Renal pelvis (tissue), 1 donor: ENCODE measurements at regions not wholly inside any gene's neighbourhood (a gene's known extent, or its start where the extent isn't known, plus 50 kb on each side); places are given as distances from the start of the nearest gene placed in this dataset.

Experiments
- DNase-seq: peaks from one replicate; pipeline ENCODE4 v3.0.0-alpha.2; 2013

DNA sequence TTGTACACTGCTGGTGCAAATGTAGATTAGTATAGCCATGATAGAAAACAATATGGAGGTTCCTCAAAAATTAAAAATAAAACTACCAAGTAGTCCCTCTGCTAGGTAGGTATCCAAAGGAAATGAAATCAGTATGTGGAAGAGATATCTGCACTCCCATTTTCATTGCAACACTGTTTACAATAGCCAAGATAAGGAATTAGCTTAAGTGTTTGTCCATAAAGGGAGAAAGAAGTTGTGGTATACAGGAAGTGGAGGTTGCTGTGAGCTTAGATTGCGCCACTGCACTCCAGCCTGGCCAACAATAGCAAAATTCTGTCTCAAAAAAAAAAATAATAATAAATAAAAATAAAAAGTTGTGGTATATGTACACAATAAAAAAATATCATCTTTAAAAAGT lies 325.0 kb upstream of the EMCN start:
- no peak for DNase-seq

DNA sequence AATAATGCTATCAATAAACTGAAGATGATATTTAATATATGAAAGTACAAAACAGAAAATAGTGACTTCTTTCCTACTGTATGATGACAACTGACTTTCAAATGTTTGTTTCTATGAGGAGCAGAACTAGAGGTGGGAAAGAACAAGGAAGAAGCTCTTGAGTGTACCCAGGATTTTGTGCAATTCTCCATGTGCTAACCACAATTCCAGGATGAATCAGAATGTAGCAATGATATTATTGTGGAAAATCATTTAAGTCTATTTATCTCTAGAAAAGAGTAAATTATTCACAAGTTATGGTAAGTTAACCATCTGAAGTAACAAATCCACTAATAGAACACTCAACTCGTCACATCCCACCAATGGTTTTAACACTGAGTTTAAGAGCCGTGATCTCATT lies 324.1 kb upstream of the EMCN start:
- no peak for DNase-seq

DNA sequence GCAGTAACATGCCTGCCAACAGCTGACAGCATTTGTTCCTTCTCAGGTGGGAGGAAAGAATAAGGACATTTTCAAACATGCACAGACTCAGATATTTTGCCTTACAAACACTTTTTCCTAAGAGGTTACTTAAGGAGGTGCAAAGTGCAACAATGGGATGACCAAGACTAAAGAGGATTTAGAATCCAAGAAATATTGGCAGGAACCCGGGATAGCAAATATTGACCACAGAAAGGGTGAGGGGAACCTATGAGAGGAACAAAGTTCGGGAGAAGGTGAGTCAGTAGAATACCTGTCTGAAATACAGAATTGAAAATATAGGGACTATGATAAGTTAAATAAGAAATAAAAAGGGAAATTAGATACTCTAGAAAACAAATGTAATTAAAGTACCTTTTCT lies 321.9 kb upstream of the EMCN start:
- DNase-seq, result no peak

DNA sequence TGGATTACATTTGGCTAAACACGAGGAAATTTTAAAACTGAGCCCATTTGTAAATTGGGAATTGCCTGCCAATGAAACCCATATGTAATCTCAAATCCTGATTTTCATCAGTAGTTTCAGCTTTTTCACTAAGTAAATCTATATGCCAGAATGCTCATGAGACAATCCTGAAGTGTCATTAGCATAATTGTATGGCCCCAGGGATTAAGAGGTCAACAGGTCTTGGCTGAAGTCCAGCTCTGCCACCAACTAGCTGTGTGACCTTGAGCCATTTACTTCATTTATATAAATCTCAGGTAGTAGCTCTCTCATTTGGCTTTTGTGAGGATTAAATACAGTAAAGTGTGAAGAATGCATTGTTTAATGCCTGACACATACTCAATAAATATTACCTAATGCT lies 320.5 kb upstream of the EMCN start:
- no peak for DNase-seq

DNA sequence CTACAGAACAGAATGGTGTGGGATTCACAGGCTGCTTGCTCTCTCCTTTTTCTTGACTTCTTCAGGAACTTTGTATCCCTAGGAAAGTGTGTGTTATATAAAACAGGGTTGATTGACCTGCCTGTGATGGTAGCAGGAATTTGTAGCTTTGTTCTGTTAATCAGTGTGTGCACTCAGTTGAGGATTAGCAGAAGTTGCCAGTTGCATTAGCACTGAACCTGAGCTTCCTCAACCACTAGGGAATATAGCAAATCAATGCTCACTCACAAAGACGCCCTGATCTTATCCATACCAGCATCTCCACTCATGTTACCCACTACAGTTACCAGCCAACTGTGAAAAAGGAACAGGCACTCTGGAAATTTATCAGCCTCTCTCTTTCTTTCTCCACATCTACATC lies 319.1 kb upstream of the EMCN start:
- DNase-seq, result no peak

DNA sequence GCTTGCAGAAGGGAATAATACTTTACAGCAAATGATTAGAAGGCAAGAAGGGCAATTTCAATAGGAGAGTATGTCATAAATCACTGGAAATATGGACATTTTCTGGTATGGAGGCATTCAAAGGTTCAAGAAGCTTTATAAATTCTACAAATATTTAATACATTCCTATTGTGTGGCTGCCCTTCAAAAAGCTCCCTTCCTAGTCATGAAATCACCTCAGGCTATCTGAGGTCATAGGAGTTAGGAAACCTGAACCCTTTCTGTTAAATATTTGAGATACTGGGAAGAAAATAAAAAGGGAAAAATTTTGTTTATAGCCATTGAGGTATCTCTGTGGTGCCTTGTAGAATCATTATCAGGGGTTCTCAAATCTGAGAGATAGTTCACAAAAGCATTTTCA lies 316.8 kb upstream of the EMCN start:
- DNase-seq, result no peak

DNA sequence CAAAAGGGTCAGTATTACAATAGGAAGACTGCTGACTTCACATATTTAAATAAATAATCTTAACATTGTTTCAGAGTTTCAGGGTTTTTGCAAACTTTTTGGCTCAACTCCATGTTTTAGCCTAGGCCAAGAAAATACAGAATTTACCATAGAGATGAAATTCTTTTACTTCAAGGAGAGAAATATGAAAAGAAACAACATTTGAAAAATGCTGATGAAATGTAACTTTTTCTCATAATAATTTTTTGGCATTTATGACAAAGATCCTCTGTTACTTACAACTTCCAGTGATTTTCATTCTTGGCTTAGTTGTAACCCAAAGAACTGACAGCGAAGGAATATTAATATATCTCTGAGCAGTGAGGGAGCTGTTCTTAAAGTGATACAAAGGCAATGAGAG lies 316.1 kb upstream of the EMCN start:
- DNase-seq, result no peak

DNA sequence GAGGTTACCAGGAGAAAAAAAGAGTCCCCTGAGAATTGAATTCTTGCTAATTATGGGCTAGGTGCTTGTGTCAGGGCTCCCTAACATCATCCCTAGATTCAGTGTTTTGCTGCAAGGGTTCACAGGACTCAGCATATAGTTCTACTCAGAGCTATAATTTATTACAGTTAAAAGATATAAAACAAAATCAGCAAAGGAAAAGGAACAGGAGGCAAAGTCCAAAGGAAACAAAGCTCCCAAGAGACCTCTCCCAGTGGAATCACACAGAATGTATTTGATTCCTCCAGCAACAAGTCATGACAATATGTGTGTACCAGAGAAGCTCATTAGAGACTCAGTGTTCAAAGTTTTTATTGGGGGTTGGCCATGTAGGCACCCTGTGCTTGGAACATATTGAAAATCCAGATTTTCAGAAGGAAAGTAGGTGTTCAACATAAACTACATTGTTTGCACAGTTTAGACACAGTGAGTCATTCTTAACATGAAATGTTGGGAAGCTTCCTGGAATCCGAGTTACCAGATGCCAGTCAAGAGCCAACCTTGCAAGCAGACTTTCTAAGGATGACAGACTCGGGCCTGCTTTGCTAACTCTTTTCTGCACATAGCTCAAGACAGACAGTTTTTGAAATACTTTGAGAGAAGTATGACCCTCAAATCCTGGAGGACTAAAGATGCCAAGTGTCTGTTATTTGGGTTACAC lies 311.3 kb upstream of the EMCN start:
- no peak for DNase-seq

DNA sequence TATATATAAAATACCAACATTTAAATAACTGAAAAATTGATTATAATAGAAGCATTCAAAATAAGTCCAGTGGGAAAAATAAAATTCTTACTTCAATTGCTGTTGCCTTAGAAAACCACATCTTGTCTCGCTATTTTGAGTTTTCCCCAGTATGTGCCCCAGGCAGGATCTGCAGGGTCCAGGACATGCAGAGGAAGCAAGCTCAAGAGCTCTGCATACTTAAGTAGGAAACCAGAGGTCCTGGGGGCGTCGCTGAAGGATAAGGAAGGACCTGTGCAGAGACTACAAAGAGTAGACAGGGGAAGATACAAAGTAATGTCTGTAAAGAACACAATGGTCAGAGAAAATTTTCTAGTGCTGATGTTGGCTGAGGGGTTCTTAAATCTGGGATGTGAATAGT lies 310.5 kb upstream of the EMCN start:
- no peak for DNase-seq

DNA sequence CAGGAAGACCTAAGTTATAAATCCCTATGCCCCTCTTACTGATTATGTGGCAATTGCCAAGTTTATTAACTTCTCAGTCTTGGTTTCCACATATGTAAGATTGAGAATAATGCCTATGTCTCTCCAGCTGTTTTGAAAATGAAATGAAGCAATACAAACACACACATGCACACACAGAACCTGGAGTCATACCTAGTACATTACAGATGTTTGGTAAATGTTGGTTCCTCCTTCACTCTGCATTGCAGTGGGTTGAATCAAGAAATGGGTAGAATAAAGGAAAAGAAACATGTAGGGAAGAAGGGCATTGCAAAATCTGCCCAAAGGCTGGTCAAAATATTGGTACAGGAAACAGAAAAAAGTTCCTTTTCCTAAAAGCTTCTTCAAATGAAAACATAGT lies 309.9 kb upstream of the EMCN start:
- no peak for DNase-seq

DNA sequence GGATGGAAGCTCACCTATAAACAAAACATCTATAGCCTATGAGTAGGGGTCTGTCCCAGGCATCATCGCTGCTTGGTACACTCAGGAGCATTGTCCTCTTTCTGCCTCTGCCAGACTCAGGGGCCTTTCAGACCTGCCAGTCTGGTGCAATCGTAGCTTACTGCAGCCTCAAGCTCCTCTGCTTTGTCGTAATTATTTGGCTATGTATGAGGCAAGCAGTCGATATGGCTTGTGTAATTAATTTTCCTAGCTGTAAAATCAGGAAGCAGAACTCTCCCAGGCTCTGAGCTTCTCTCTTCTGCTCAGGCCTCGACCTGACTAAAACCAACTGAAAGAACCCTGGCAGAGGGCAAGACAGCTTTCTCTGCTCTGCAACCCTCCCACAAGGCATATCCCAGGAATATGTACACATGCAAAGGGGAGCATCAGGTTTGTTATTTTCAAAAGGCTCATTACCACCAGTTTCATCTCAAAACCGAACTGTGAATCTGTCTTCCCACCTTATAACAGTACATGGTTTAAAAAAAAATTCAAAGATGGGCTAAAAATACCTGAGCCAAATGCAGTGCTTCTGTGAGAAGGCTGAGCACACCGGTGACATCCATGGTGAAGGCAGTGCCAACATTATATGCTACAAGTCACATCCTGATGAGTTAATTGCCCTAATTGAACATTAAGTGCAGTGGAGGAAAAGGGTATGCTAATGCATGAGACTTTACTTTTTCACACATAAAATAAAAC lies 309.2 kb upstream of the EMCN start:
- no peak for DNase-seq

DNA sequence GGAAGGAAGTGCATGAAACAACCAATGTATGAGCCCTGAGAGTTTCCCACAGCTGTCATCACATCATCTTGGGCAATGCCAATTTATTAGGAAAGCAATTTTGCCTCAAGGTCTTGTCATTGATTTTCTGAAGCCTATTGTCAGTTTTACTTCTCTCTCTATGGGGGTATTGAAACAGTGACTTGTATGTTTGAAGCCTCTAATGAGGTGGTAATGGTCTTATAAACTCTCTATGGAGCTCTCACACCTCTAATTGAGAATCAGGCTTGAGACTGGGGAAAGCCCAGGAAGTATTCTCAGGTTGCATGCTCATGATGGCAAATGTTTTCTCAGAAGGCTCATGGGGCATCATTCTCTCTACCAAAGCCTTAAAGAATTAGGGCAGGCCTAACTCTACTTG lies 308.2 kb upstream of the EMCN start:
- DNase-seq, result no peak

DNA sequence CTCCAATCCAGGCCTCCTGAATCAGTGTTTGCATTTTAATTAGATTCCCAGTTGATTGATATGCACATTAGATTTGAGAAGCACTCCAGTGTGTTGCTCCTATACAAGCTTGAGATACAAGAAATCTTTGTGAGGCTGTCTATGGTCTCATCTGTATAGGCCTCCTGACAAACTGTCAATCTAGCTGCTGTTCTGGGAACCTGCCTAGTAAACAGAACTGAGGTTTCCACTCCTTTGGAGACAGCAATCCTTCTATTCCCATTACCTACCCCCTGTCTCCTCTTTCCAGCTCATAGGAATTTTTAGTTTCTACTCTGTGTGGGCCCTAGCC lies 306.1 kb upstream of the EMCN start:
- no peak for DNase-seq

DNA sequence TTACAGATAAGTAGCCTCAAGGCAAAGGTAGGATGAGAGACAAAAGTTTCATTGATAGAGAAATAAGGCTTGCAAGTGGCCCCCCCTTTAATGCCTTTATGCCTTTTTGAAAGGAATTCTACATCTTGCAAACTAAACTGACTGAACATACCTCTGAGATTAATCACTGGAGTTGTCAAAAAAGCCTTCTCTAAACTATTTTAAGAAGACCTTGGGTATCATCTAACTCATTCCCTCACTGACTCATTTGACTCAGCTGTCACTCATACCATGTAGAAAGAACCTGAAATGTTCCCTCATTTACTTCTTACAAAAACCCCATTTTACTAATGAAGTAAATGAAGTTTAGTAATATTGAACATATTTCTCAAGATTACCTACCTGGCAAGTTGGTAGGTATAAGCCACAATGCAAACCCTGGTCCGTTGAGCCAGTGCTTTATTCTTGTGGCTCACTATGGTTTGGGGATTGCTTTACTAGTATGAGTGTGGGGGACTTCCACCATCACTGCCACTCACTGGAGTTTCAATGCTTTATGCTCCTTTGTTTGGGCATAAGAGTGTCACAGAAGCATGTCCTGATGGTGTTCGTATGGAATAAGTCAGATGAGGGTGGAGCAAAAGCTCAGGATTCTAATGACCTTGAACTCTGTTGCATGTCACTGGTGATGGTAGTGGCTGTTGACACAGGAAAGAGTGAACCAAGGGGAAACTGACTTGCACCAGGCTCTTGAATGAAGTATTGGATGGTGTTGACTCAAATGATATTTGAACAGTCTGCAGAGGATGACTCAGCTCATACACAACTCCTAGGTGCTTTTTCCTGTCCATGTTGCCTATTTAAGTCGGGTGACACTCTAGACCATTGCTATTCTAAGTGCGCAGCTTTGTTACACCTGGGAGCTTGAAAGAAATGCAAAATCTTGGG lies 305.5 kb upstream of the EMCN start:
- DNase-seq, result no peak

DNA sequence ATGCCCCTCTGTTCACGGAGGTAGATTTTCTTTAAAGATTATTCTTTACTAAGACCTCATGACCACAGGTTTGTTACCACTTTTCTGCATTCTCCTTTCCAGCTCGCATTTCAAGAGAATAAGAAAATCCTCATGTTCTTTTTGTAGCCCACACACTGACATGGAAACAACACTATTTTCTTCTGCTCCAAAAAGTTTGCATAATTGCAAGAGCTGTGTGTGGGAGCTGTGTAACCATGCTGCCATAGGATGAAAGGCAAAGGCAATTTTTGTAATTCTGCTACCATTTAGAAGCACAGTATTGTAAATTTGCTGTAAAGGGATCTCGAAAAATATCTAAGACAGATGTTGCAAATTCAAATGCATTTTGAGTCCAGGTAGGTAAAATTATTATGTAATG lies 302.4 kb upstream of the EMCN start:
- DNase-seq, result no peak

DNA sequence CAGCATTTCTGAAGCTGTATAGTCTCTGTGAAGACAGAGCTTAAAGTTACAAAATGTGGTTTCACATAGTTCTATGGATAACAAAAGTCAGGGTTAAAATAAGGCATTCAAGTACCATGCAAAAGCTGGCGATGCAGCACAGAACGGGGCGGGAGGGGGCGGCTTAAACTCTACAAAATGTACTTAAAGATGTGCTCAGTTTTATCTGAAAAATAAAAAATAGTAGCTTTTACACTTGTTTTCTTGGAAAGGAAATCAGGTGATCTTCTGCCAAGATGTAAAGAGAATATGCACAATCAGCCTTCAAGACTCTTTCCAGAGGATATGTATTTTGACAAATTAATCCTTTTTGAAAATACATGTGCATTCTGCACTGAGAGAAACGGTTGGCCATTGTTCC lies 301.7 kb upstream of the EMCN start:
- no peak for DNase-seq

DNA sequence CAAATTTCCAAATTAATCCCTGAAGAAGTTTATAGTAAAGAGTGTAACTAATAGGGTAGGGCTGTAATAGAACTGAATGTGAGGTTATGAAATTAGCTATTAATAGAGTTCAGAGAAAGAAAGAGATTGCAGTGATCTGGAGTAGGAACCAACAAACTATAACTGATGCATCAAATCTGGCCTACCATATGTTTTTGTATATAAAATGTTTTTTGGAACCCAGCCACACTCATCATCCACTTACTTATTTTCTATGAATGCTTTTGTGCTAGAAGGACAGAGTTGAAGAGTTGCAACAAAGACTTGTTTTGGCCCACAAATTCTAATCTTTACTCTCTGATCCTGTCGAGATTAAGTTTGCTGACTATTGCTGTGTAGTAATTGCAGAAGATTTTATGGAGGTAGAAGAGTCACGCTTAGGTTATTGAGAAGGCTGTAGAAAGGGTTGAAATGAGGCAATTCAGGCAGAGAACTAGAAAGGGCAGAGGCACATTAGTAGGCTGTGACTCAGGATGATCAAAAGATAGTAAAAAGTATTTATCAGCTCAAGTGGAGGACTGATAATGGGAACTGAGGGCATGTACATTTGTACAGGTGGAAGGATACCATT lies 298.7 kb upstream of the EMCN start:
- DNase-seq, result no peak

DNA sequence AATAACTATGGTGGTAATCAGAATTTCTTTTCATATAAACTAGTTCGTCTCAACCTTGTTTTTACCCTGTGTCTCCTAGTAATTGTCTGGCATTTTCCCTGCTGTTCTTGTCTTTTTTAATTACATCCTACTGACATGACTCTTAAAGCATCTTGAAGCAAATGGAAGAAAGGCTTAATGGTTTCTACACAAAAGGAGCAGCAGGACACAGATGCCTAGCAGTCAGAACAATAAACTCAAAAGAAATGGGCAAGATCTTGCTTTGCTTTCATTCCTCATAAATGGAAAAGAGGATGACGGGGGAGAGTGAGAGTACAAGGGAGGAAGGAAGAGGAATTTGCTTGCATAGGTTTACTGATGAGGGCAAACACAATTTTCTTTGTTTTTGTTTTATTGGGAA lies 293.2 kb upstream of the EMCN start:
- no peak for DNase-seq

DNA sequence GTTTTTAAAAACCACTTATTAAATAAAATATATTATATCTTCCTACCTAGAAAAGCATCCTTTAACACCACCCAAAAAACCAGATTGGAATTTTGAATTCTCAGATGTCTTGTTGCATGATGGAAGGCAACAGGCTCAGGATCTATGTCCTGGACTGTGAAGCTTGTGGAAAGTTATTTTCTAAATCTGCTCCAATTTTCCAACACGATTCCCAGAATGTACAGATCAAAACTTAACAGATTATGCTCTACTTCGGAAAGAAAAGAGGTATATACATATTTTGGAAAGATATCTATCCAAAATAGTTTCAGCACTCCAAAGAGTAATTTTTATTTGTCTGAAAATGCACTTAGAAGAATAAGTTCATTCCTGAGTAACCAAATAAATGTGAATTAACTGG lies 291.7 kb upstream of the EMCN start:
- no peak for DNase-seq

DNA sequence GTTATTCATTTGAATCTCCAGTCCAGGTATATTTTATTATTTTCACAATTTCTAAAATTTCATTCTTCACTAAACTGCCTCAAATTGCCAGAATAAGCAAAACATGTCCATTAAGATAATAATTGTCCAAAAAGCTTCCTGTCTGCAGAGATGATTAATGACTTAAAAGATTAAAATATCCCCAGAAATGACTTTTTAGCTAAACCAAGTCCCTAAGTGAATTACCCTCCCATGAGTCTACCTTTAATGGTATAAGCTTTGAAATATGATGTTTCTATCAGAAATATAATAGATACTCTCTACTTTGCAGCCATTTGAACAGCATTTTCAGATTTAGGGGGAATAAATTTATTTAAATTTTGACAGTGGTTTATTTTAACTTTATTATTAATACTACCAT lies 289.2 kb upstream of the EMCN start:
- no peak for DNase-seq

DNA sequence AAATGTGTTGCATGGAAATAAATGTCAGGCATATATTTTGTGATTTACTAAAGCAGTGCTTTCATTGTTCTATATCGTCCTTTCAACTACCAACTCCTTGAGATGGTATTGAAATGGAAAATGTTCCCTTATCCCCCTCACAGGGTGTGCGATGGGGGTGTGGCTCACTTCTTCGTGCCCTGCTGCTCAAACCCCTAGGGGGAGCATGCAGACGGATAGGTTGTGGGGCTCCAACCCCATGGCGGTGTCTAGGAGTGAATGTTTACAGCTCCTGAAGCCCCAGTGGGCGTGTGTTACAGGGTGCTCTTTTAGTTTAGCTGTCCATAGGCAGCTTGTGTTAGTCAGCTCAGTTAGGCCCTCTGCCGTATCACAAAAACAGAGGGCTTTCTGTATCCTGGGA lies 287.7 kb upstream of the EMCN start:
- no peak for DNase-seq

DNA sequence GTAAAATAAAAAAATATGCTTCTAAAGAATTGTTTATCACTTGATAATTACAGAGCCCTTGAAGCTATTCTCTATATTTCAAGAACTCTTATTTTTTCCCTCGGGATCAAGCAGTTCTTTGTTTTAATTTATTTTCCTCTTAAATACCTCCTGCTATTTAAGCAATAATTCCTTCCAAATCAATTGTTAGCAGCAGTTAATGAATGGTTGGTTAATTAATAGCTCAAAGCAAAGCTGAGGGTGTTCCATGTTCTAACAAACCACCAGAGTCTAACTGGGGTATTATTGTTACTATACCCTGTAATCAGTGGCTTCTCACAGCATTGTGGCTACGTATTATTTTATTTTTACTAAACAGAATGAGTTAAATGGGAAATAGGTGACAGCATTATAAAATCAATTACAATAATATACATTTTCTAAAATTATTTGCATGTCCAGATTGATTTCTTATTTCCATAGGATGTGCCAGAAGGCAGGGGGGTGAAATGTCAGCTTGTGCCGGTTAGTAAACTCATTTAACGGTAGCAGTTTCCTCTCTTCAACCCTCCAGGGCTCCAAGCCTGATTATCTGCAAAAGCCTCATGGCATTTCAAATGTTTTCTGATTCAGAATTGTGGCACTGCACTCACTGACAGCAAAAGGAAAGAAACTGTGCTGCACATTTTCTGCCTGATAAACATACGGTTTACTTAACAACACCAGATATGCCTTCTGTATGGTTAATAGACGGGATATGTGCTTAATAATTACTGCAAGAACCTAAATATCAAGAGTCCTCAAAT lies 286.9 kb upstream of the EMCN start:
- no peak for DNase-seq
